NT2/D1 (cell line): ENCODE measurements at regions not wholly inside any gene's neighbourhood (a gene's known extent, or its start where the extent isn't known, plus 50 kb on each side); places are given as distances from the start of the nearest gene placed in this dataset.
"Not testable (repeated sequence)": the region's sequence is repeated elsewhere in the genome, so short reads cannot be mapped to it uniquely, and the experiment has no call there.

ENCODE experiments used
- DNase-seq: peaks from one replicate; pipeline ENCODE4 v3.0.0-alpha.2; 2011; ENCODE audit warnings: low read depth, low spot score
- H3K27me3 ChIP-seq: 2 replicates; pipeline ENCODE4 v1.6.0; 2011; ENCODE audit warnings: mild to moderate bottlenecking; ENCODE audit not compliant: insufficient read length, insufficient read depth
- H3K36me3 ChIP-seq: 2 replicates; pipeline ENCODE4 v1.6.1; 2011; ENCODE audit warnings: mild to moderate bottlenecking, low read length, mixed read lengths; ENCODE audit not compliant: insufficient read depth, insufficient read length
- H3K4me1 ChIP-seq: 2 replicates; pipeline ENCODE4 v1.5.1; 2011; ENCODE audit not compliant: insufficient read depth, insufficient read length
- H3K4me3 ChIP-seq: 2 replicates; pipeline ENCODE4 v1.5.1; 2011; ENCODE audit warnings: low read depth; ENCODE audit not compliant: insufficient read length
- H3K9ac ChIP-seq: 2 replicates; pipeline ENCODE4 v1.6.0; 2011; ENCODE audit warnings: low read depth; ENCODE audit not compliant: insufficient read length
- H3K9me3 ChIP-seq: 2 replicates; pipeline ENCODE4 v1.5.1; 2011; ENCODE audit warnings: mild to moderate bottlenecking, low read length; ENCODE audit not compliant: insufficient read depth
- SUZ12 ChIP-seq: IDR thresholded peaks from 2 replicates; pipeline ENCODE4 v1.6.1; 2011; ENCODE audit not compliant: insufficient read length, insufficient read depth; ENCODE audit errors: extremely low read depth
- YY1 ChIP-seq: IDR thresholded peaks from 2 replicates; pipeline ENCODE4 v1.6.1; 2011; ENCODE audit not compliant: insufficient read length, insufficient read depth
- ZNF274 ChIP-seq: IDR thresholded peaks from 2 replicates; pipeline ENCODE4 v1.6.1; 2011; ENCODE audit warnings: mild to moderate bottlenecking, low read depth, low read length

GRCh38 chr13:48879432-48879831 lies 96.3 kb upstream of the FNDC3A start:
- no peaks in the 10 kb centered on the region for H3K4me1 ChIP-seq
- TF ChIP-seq SUZ12: no peak
- TF ChIP-seq ZNF274: no peak
- no peak for TF ChIP-seq YY1
- no peaks in the 10 kb centered on the region for H3K36me3 ChIP-seq
- no peaks in the 10 kb centered on the region for H3K9me3 ChIP-seq
- H3K4me3 ChIP-seq: no peak overlapping the region
- no peaks in the 10 kb centered on the region for H3K27me3 ChIP-seq
- H3K9ac ChIP-seq: no peak overlapping the region
- DNase-seq: no peak

GRCh38 chr13:48879854-48880253 lies 95.9 kb upstream of the FNDC3A start:
- TF ChIP-seq SUZ12 (no peak), ZNF274 (no peak), YY1 (no peak)
- H3K36me3 ChIP-seq: no peaks in the 10 kb centered on the region
- no peak overlapping the region for H3K4me3 ChIP-seq
- DNase-seq: no peak
- no peaks in the 10 kb centered on the region for H3K27me3 ChIP-seq
- H3K9me3 ChIP-seq: no peaks in the 10 kb centered on the region
- H3K4me1 ChIP-seq: no peaks in the 10 kb centered on the region
- H3K9ac ChIP-seq: no peak overlapping the region

GRCh38 chr13:48883786-48884185 lies 91.9 kb upstream of the FNDC3A start:
- H3K9me3 ChIP-seq, H3K27me3 ChIP-seq, H3K4me1 ChIP-seq, DNase-seq, H3K9ac ChIP-seq, H3K36me3 ChIP-seq, H3K4me3 ChIP-seq: not testable (repeated sequence)

- Histone ChIP-seq H3K9me3 (no peaks in the 10 kb centered on the region), H3K4me3 (no peak overlapping the region), H3K27me3 (no peaks in the 10 kb centered on the region), H3K4me1 (no peaks in the 10 kb centered on the region), H3K9ac (no peak overlapping the region), H3K36me3 (no peaks in the 10 kb centered on the region)
- TF ChIP-seq YY1 (no peak), ZNF274 (no peak), SUZ12 (no peak)
- DNase-seq: no peak
Measured at GRCh38 chr13:48885027-48885395, 90.7 kb upstream of the FNDC3A start.

- no peak overlapping the region for H3K4me3 ChIP-seq
- no peak for DNase-seq
- no peaks in the 10 kb centered on the region for H3K4me1 ChIP-seq
- no peaks in the 10 kb centered on the region for H3K27me3 ChIP-seq
- H3K36me3 ChIP-seq: no peaks in the 10 kb centered on the region
- no peak for TF ChIP-seq SUZ12
- no peak for TF ChIP-seq ZNF274
- TF ChIP-seq YY1: no peak
- H3K9me3 ChIP-seq: no peaks in the 10 kb centered on the region
- H3K9ac ChIP-seq: no peak overlapping the region
Measured at GRCh38 chr13:48888613-48889012, 87.1 kb upstream of the FNDC3A start.

- Histone ChIP-seq H3K9ac (no peak overlapping the region), H3K4me3 (no peak overlapping the region), H3K27me3 (no peaks in the 10 kb centered on the region), H3K36me3 (no peaks in the 10 kb centered on the region), H3K9me3 (no peaks in the 10 kb centered on the region), H3K4me1 (no peaks in the 10 kb centered on the region)
- no peak for DNase-seq
- TF ChIP-seq ZNF274 (no peak), SUZ12 (no peak), YY1 (no peak)
Measured at GRCh38 chr13:48890391-48890790, 85.3 kb upstream of the FNDC3A start.

- Histone ChIP-seq H3K36me3 (no peaks in the 10 kb centered on the region), H3K9ac (no peak overlapping the region), H3K9me3 (no peaks in the 10 kb centered on the region), H3K27me3 (no peaks in the 10 kb centered on the region), H3K4me3 (no peak overlapping the region), H3K4me1 (no peaks in the 10 kb centered on the region)
- no peak for DNase-seq
- TF ChIP-seq ZNF274: no peak
- TF ChIP-seq YY1: no peak
- TF ChIP-seq SUZ12: no peak
Measured at GRCh38 chr13:48891586-48891985, 84.1 kb upstream of the FNDC3A start.

GRCh38 chr13:48892053-48892687 lies 83.5 kb upstream of the FNDC3A start:
- no peak for TF ChIP-seq YY1
- no peak for TF ChIP-seq ZNF274
- no peak for TF ChIP-seq SUZ12
- H3K9me3 ChIP-seq: no peaks in the 10 kb centered on the region

More at GRCh38 chr13:48892053-48892687, 83.5 kb upstream of the FNDC3A start:
- Histone ChIP-seq H3K9ac (no peak overlapping the region), H3K4me1 (no peaks in the 10 kb centered on the region), H3K36me3 (no peaks in the 10 kb centered on the region), H3K4me3 (no peak overlapping the region), H3K27me3 (no peaks in the 10 kb centered on the region)
- DNase-seq: no peak
